GF-D8 (cell line): ENCODE measurements at regions not wholly inside any gene's neighbourhood (a gene's known extent, or its start where the extent isn't known, plus 50 kb on each side); places are given as distances from the start of the nearest gene placed in this dataset.
"Not testable (repeated sequence)": the region's sequence is repeated elsewhere in the genome, so short reads cannot be mapped to it uniquely, and the experiment has no call there.

ENCODE experiments used
- DNase-seq: peaks from one replicate; lab custom pipeline; 2025; lab: John Stamatoyannopoulos, UW

DNA sequence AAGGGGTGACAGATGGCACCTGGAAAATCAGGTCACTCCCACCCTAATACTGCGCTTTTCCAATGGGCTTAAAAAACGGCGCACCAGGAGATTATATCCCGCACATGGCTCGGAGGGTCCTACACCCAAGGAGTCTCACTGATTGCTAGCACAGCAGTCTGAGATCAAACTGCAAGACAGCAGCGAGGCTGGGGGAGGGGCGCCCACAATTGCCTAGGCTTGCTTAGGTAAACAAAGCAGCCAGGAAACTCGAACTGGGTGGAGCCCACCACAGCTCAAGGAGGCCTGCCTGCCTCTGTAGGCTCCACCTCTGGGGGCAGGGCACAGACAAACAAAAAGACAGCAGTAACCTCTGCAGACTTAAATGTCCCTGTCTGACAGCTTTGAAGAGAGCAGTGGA lies 205.7 kb upstream of the HTR1E start:
- not testable (repeated sequence) for DNase-seq

DNA sequence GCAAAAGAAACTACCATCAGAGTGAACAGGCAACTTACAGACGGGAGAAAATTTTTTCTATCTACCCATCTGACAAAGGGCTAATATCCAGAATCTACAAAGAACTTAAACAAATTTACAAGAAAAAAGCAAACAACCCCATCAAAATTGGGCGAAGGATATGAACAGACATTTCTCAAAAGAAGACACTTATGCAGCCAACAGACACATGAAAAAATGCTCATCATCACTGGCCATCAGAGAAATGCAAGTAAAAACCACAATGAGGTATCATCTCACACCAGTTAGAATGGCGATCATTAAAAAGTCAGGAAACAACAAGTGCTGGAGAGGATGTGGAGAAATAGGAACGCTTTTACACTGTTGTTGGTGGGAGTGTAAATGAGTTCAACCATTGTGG lies 206.6 kb upstream of the HTR1E start:
- DNase-seq, result not testable (repeated sequence)

DNA sequence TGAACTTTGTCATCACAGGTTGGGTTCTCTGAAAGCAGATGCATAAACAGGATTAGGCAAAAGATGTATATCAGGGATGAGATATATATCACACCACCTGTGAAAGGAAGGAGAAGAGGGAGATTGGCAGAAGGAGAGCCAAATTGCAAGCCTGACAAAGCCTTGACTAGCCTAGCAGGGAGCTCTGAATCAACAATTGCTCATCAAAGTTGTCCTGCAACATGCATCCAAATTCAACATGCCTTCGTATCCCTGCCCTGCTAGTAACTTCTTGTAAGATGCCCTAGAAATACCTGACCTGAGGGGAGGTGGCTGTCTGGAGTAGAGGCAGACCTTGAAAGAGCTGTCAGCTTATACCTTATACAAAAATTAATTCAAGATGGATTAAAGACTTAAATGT lies 207.1 kb upstream of the HTR1E start:
- DNase-seq, result no peak

DNA sequence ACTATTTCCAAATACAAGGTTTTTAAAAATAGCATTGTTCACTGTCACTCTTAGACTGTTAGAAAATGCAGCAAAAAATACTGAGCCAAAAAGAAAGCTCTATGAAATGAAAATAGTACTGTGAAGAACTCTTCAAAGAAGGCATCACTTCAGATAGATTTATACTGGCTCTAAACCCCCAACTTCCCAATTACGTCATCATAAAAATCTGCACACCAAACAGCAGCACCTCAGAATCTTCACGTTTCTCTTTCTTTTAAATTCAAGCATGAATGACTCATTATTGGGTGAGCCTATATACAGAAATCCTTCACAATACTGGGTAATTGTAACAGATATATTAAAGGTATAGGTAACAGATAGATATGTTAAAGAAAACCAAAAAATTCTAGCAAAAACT lies 208.4 kb upstream of the HTR1E start:
- no peak for DNase-seq

DNA sequence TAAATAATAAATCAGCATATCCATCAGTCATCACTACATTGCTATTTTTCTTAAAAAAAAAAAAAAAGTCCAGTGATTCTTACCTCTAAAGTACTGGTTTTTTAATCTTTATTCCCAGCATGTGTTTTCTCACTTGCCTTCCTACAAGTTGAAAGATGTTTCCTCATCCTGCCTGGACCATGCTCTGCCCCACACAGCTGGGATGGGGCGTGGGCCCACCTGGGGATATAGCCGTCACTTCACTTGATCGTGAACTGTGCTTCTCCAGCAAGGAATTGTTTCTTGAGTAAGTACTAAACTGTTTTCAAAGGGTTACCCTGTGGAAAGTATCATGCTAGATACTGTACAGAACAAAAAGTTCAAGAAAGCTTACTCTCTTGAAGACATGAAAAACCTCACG lies 212.6 kb upstream of the HTR1E start:
- DNase-seq, result no peak

DNA sequence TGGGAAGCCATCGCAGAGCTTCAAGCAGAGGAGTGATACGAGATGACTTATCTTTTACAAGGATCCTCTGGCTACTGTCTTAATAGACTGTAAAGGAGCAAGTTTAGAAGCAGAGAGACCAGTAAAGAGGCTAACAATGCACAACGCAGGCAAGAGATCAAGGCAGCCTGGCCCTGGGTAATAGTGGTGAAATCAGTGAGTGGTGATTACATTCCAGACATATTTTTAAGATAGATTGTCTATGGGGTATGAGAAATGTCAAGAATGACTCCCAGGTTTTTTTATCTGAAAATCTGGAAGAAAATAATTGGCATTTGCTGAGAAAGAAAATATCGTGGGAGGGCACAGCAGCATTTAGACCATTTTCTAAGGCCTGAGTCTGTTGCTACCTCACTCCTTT lies 213.6 kb upstream of the HTR1E start:
- DNase-seq, result no peak

DNA sequence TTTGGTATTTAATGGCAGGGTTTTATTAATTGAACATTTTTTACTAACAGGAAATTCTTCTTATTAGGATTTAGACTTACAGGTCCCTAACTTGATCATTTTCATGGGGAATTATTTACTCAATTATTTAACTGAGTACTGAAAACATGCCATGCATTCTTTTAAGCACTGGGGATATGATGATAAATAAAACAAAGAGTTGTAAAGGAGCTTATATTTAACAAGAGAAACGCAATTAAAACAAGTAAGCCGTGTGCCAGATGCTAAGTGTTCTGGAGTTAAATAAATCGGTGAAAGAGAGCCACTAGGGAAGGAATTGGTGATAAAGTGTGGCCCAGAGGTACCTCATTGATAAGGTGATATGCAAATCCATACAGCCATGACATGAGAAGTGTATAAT lies 214.2 kb upstream of the HTR1E start:
- no peak for DNase-seq

DNA sequence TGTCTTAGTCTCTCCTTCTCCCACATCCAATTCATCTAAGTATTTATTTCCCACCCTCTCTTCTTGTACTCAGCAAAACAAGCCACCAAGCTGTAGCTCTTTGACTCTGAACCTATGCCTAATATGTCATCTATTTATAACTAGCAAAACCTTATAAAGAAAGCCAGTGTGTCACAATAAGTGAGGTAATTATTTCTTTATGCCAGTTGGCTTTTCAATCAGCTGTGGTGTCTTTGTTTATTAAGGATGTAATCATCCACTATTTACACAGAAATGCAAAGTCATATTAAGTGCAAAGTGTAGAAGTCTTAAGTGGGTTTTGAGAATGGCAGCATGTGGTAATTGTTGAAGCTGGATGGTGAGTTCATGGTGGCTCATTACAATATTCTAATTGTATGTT lies 215.2 kb upstream of the HTR1E start:
- no peak for DNase-seq

DNA sequence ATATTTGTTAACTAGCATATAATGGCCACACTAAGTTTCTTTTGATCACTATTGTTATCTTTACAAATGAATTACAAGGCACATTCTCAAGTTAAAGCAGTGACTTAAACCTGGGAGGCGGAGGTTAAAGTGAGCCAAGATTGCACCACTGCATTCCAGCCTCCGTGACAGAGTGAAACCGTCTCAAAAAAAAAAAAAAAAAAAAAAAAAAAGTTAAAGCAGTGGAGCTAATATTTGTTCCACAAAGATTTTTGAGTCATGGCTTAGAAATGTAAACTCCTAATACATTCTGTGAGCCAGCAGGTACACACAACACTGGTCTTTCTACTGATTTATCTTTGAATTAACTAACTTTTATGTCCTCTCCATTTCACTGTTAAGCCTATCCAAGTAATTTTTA lies 221.7 kb upstream of the HTR1E start:
- DNase-seq, result no peak

DNA sequence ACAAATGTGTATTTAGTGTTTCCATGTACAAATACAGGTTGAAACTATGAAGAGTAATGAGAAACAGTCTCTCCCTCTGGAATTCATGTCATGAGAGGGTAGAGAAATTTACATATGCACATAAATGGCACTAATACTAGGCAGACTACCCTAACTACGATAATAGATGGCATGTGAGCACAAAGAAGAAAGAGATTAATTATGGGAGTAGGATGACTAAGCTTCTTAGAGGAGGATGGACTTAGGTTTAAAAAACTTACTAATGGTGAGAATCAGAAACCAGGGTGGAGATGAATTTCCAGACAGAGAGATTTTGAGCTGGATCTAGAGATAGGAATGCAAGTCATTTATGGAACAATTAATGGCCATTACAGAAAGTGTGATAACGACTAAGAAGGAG lies 225.3 kb upstream of the HTR1E start:
- DNase-seq, result no peak

DNA sequence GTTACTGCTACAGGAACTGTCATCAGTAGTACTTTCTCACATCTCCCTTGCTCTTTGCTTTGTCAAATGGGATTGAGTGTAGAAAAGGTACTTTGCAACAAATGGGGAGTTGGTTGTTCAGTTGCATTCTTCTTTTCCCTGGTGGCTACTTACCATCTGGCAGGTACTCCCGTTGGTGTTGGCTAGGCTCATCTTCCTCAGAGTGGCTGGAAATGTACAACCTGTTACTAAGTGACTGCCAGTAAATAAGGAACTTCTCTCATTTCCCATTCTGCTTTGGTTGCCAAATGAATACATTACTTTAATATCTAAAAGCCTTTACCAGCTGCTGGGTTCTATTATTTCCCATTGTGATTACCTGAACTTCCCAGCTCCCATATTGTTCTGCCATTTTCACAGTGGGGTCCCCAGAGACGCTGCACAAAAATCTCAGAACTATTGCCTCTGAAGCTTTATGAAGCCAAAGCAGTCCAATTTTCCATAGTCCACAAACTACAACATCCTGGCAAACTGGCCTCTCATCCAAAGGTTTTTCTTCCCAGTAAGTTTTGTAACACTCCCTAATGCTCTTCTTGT lies 229.7 kb upstream of the HTR1E start:
- DNase-seq, result no peak

DNA sequence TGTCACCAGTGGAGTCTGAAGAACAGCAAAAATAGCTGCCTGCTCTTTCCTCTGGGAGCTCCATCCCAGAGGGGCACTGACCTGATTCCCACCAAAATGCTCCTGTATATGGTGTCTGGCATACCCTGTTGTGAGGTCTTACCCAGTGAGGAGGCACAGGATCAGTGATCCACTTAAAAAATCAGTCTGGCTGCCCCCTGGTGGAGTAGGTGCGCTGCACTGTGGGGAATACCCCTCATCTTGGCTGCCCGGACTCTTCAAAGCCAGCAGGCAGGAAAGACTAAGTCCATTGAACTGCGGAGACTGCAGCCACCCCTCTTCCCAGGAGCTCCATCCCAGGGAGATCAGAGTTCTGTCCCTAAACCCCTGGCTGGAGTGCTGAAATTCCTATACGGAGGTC lies 230.9 kb upstream of the HTR1E start:
- no peak for DNase-seq

DNA sequence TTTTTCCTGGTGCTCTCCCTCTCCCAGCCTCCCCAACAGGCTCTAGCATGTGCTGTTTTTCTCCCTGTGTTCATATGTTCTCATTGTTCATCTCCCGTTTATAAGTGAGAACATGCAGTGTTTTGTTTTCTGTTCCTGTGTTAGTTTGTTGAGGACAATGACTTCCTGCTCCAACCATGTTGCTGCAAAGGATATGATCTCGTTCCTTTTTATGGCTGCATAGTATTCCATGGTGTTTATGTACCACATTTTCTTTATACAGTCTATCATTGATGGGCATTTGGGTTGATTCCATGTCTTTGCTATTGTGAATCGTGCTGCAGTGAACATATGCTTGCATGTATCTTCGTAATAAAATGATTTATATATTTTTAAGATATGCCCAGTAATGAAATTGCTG lies 236.1 kb upstream of the HTR1E start:
- not testable (repeated sequence) for DNase-seq

DNA sequence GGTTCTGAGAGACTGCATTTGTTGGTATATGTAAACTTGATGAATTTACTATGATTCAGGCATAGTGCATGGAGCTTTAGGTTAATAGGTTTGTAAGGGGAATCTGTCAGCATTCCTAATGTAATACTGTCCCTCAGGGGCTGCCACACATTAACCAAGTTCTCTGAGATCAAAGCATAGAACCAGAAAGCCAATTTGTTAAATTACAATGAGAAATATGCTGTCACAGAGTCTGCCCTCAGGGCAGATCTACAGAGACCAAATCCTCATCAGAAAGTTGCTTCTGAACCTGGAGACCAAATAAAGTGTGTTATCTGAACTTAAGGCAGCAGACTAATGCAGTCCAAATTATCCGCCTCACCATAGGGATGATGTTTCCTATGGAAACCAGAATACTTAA lies 250.8 kb upstream of the HTR1E start:
- no peak for DNase-seq

DNA sequence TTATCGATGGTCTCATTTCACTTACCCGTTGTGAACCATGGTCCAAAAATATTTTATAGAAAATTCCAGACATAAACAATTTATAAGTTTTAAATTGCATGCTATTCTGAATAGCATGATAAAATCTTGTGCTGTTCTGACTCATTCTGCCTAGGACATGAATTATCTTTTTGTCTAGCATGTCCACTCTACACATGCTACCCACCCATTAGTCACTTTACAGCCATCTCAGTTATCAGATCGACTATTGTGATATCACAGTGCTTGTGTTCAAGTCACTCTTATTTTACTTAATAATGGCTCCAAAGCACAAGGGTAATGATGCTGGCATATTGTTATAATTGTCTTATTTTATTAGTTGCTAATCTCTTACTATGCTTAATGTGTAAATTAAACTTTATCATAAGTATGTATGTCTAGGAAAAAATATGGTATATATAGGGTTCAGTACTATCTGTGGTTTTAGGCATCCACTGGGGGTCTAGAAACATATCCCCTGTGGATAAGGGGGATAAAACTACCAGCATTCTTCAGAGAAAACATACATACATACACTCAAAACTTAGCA lies 252.0 kb upstream of the HTR1E start:
- no peak for DNase-seq

DNA sequence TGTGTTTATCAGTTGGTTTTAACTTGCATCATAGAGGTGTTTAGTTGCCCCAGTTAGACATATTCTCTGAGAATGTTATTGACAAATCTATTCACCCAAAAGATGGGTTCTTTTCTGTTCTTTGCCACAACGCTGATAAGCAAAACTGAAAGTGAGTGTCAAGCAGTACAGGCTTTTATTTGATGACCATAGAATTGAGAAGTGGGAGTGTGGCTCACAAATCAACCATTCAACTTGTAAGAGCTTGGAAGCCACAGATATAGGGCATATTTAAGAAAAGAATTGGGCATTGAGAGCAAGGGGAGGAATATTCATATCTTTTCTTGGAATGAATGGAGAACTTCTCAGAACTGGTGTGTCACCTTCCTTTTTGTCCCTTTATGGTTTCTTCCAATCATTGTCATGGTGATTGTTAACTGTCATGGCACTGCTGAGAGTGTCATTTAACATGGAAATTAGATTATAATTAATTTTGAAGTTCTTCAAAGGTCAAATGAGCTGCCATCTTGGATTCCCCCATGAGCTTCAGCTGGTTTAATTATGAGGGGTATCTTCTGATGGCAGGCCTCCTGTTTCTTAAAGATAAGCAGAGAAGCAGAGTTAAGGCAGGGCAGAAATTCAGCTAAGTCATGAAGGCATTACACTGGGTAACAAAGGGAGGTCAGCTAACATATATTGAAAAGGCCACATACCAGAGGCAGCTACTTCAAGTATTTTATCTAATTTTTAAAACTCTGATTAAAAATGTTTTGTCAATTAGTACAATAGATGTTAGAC lies 254.0 kb upstream of the HTR1E start:
- DNase-seq, result no peak

DNA sequence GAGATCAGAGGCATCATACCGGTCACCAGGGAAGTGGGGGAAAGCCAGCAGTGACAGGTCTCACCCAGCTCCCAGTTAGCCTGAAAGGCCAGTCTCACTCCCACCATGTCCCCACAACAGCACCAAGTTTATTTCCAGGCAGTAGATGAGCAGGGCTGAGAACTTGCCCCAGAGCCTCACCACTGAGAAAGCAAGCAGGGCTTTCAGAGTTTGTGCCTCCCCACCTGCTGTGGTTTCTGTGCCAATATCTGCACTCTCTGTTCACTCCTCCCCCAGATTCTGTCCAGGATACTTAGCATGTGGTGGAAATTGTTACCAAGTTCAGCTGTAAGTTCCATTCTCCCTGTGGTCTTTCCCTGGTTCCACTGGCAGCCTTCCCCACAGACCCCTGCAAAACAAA lies 255.0 kb upstream of the HTR1E start:
- no peak for DNase-seq

DNA sequence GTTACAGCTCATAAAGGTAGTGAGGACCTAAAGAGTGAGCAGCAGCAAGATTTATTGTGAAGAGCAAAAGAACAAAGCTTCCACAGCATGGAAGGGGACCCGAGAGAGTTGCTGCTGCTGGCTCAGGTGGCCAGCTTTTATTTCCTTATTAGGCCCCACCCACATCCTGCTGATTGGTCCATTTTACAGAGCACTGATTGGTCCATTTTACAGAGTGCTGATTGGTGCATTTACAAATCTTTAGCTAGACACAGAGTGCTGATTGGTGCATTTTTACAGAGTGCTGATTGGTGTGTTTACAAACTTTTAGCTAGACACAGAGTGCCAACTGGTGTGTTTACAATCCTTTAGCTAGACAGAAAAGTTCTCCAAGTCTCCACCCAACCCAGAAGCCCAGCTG lies 256.2 kb upstream of the HTR1E start:
- not testable (repeated sequence) for DNase-seq

DNA sequence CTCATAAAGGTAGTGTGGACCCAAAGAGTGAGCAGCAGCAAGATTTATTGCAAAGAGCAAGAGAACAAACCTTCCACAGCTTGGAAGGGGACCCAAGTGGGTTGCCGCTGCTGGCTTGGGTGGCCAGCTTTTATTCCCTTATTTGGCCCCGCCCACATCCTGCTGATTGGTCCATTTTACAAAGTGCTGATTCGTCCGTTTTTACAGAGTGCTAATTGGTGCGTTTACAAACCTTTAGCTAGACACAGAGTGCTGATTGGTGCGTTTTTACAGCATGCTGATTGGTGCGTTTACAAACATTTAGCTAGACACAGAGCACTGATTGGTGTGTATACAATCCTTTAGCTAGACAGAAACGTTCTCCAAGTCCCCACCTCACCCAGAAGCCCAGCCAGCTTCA lies 265.2 kb upstream of the HTR1E start:
- DNase-seq, result not testable (repeated sequence)

DNA sequence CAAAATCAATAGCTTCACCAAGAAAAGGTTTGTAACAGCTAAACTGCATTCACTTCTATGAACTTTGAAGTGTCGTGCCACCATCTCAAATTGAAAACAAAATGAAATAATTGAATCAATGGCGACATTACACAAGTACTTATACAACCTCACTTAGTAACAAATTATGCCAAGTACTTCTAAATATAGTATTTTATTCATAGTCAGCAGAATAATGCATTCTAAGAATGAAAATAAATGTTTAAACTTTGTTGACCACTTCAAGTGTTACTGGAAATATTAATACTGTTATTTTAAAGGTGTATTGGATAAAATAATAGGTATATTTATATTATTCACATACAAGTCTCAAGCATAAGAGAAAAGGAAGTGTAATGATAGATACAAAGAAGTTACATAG lies 280.1 kb upstream of the HTR1E start:
- DNase-seq, result no peak

DNA sequence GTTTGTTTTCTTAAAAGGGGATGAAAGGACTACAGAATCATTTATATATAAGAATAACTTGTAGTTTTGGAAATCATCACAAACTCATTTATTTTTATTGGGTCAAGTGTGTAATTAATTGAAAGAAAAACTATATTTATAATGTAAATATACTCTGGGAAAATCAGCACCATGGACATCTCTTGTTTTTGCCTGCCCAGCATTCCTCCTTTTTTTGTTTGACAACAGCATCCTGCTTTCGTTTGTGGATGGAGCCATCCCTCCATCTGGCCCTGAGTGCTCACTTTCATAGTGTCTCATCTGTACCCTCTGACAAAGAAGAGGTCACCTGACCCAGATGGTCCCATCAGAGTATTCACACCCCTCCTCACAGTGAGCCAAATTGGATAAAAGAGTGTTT lies 308.2 kb upstream of the HTR1E start:
- DNase-seq, result no peak

DNA sequence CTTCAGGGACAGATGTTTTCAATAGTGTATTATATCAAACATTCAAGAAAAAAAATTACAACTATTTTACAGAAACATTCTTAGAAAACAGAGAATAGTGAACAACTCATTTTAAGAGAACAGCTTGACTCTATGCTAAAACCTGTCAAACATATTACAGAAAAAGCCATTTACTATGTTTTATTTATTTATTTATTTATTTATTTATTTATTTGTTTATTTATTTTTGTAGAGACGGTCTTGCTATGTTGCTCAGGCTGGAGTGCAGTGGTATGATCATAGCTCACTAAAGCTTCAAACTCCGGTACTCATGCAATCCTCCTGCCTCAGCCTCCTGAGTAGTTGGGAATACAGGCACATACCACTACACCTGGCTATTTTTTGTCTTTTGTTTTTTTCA lies 317.9 kb upstream of the HTR1E start:
- no peak for DNase-seq

DNA sequence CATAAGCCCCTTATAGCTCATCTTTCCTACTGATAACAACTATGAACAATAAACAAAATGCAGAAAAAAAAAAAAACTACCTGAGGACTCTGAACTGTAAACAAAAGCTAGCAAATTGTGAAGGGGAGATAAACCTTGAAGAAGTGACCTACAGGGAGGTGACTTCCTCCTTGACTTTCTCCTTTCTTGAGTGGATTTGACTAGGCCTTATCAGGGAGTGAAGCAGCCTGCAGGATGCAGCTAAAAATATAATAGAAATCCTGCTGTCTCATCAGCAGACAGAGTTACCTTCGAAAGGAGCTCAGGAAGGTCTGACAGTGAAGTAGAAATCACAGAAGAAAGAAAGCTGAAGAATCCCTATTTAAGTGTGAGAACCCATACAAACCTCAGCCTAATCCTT lies 322.0 kb upstream of the HTR1E start:
- DNase-seq, result no peak
